OCI-LY3 (cell line): ENCODE measurements at regions not wholly inside any gene's neighbourhood (a gene's known extent, or its start where the extent isn't known, plus 50 kb on each side); places are given as distances from the start of the nearest gene placed in this dataset.

Experiments used
- EZH2phosphoT487 ChIP-seq: fragments of 200-600 bp; shearing (Covaris generic); IDR thresholded peaks from 2 replicates; pipeline ENCODE4 v1.6.1; 2018; ENCODE audit warnings: antibody characterized with exemption, mixed run types, low read depth
- TF ChIP-seq, protein P1 (sequence below): fragments of 200-600, 300-600 bp; sonication (generic); IDR thresholded peaks from 2 replicates; pipeline ENCODE4 v1.5.1; 2014; ENCODE audit warnings: antibody characterized with exemption, low read length, low read depth

DNA sequence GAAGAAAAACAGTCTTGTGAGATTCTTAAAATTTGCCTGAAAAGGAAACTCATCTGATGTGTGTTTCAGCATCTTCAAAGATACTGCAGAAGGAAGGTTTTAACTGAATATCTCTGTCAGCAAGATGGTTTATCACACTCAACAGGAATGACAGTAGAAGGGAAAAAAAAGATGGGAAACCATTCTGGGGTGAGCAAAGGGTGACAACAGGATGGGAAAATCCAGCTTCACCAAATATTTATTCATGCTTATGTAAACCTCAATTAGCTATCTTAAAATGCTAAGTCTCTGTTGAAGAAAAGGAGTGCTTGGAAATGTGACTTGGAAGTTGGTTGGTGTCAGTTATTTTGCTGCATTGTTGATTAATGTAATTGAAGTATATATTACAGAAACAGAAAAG lies 82.2 kb downstream of the FZD1 start:
- TF ChIP-seq, protein P1, sequence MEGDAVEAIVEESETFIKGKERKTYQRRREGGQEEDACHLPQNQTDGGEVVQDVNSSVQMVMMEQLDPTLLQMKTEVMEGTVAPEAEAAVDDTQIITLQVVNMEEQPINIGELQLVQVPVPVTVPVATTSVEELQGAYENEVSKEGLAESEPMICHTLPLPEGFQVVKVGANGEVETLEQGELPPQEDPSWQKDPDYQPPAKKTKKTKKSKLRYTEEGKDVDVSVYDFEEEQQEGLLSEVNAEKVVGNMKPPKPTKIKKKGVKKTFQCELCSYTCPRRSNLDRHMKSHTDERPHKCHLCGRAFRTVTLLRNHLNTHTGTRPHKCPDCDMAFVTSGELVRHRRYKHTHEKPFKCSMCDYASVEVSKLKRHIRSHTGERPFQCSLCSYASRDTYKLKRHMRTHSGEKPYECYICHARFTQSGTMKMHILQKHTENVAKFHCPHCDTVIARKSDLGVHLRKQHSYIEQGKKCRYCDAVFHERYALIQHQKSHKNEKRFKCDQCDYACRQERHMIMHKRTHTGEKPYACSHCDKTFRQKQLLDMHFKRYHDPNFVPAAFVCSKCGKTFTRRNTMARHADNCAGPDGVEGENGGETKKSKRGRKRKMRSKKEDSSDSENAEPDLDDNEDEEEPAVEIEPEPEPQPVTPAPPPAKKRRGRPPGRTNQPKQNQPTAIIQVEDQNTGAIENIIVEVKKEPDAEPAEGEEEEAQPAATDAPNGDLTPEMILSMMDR, result no peak
- no peak for TF ChIP-seq EZH2phosphoT487
